ENCODE measurements at regions not wholly inside any gene's neighbourhood (a gene's known extent, or its start where the extent isn't known, plus 50 kb on each side); places are given as distances from the start of the nearest gene placed in this dataset.

GRCh38 chr14:30210630-30211029 is 283.0 kb upstream of the PRKD1 start:
- Mint-ChIP-seq H3K4me3 (no peak overlapping the region), H3K27me3 (ENCODE audit: low read depth) (no peaks in the 10 kb centered on the region), H3K9me3 (no peaks in the 10 kb centered on the region), H3K27ac (no peak overlapping the region; a peak in 1 of 7 replicates), H3K36me3 (ENCODE audit: insufficient read depth in 1 of 3, low read depth in 3 of 3) (no peaks in the 10 kb centered on the region), H3K4me1 (no peaks in the 10 kb centered on the region)
- no peak overlapping the region for H3K18ac ChIP-seq (ENCODE audit: insufficient read length, low read depth, low read length)
- no peak overlapping the region for H2AFZ ChIP-seq (ENCODE audit: low read length)
- H3K9me3 ChIP-seq (ENCODE audit: control insufficient read depth, low read depth, low read length): no peaks in the 10 kb centered on the region
- no peaks in the 10 kb centered on the region for H3K4me1 ChIP-seq (ENCODE audit: insufficient read depth, low read length)
- no peak overlapping the region for H3K14ac ChIP-seq (ENCODE audit: insufficient read depth, low read length)
- H4K8ac ChIP-seq (replicated peaks; ENCODE audit: insufficient read length, low read depth, low read length): no peak overlapping the region
- no peak overlapping the region for H3K56ac ChIP-seq (ENCODE audit: insufficient read length, low read depth, low read length)
- H2BK12ac ChIP-seq (ENCODE audit: insufficient read length, low read depth, low read length): no peak overlapping the region
- H2BK120ac ChIP-seq (ENCODE audit: low read depth, low read length, poor library complexity, severe bottlenecking): no peak overlapping the region
- H3K4me2 ChIP-seq (ENCODE audit: insufficient read depth, insufficient read length, low read length): no peak overlapping the region
- WGBS (ENCODE audit: extremely low coverage, insufficient read length, low lambda C conversion rate): no CpG with 5 or more reads among the region's 4 CpGs
- DNase-seq: no peak
- no peaks in the 10 kb centered on the region for H3K79me1 ChIP-seq (ENCODE audit: insufficient read depth, low read depth, low read length, poor library complexity, severe bottlenecking)
- no peak overlapping the region for H4K5ac ChIP-seq (ENCODE audit: insufficient read length, low read depth, low read length)
- H3K27ac ChIP-seq (ENCODE audit: insufficient read length, low read depth, low read length): no peak overlapping the region
- H2BK20ac ChIP-seq (ENCODE audit: low read depth, low read length, poor library complexity, severe bottlenecking): no peak overlapping the region
- no peaks in the 10 kb centered on the region for H3K23me2 ChIP-seq (ENCODE audit: insufficient read length, low read depth, low read length, poor library complexity, severe bottlenecking)
- H3K27me3 ChIP-seq (ENCODE audit: insufficient read depth, low read length): no peaks in the 10 kb centered on the region
- H4K20me1 ChIP-seq (ENCODE audit: control insufficient read depth, insufficient read depth, insufficient read length): no peaks in the 10 kb centered on the region
- H2BK15ac ChIP-seq (ENCODE audit: low read depth, low read length): no peak overlapping the region
- H3T11ph ChIP-seq (ENCODE audit: low read length): no peak overlapping the region
- H3K79me2 ChIP-seq (ENCODE audit: insufficient read depth, low read length): no peaks in the 10 kb centered on the region
- H3K9ac ChIP-seq (ENCODE audit: extremely low read depth, insufficient read length, low read length): no peak overlapping the region
- TF ChIP-seq CTCF (conservative IDR thresholded peaks at IDR 0.05): no peak
- no peak overlapping the region for H3K4ac ChIP-seq (ENCODE audit: low read depth, low read length)
- no peak overlapping the region for H2AK5ac ChIP-seq (ENCODE audit: insufficient read length, low read length)
- no peak overlapping the region for H2BK5ac ChIP-seq (ENCODE audit: insufficient read length, low read length)
- H3K23ac ChIP-seq (ENCODE audit: insufficient read length, low read depth, low read length): no peak overlapping the region
- H4K91ac ChIP-seq (ENCODE audit: insufficient read length, low read depth, low read length): no peak overlapping the region

All from H9 (cell line).